SK-N-SH (cell line): ENCODE measurements at regions not wholly inside any gene's neighbourhood (a gene's known extent, or its start where the extent isn't known, plus 50 kb on each side); places are given as distances from the start of the nearest gene placed in this dataset.

Source experiments
- CTCF ChIA-PET: fragments of 300-600, 350-600 bp; formaldehyde crosslinking; extraction: SDS; loops from one replicate; lab custom pipeline; 2021; lab: Yijun Ruan, JAX
- POLR2A ChIA-PET: fragments of 350-600 bp; sonication (Branson Sonifier 250); formaldehyde crosslinking; extraction: SDS; loops from one replicate; lab custom pipeline; 2020; ENCODE audit warnings: antibody characterized with exemption, inconsistent platforms; lab: Yijun Ruan, JAX
- DNase-seq: peaks from one replicate; pipeline ENCODE4 v3.0.0; 2012
- H2AFZ ChIP-seq: fragments of 200-600 bp; sonication (generic); 2 replicates; pipeline ENCODE4 v1.8.1; 2016; ENCODE audit warnings: antibody characterized with exemption, mild to moderate bottlenecking, low read depth
- H3F3A ChIP-seq: fragments of 200-600 bp; sonication (generic); replicated peaks from 2 replicates; pipeline ENCODE3; 2016; ENCODE audit warnings: antibody characterized with exemption, mild to moderate bottlenecking; ENCODE audit not compliant: insufficient read depth
- H3K27ac ChIP-seq, 2 experiments: fragments of 200-500 bp in 1 of 2; fragments of 200-600 bp in 1 of 2; sonication (Bioruptor generic) in 1 of 2; sonication (generic), shearing (Covaris generic) in 1 of 2; 2 replicates each; pipeline versions ENCODE4 v1.5.1 to v1.6.1; 2014 to 2016; ENCODE audit warnings: low read depth in 2 of 2, inconsistent platforms in 1 of 2, low read length in 1 of 2, mild to moderate bottlenecking in 1 of 2, mixed read lengths in 1 of 2
- H3K27me3 ChIP-seq: fragments of 200-600 bp; sonication (generic), shearing (Covaris generic); 2 replicates; pipeline ENCODE4 v1.6.1; 2016; ENCODE audit warnings: mixed run types; ENCODE audit not compliant: insufficient read depth
- H3K36me3 ChIP-seq, 2 experiments: fragments of 200-500 bp in 1 of 2; fragments of 200-600 bp in 1 of 2; sonication (Bioruptor generic) in 1 of 2; sonication (generic) in 1 of 2; replicated peaks in 1 of 2; 2 replicates each; pipeline versions ENCODE3 to v1.5.1; 2014 to 2016; ENCODE audit warnings: low read length in 1 of 2, mild to moderate bottlenecking in 1 of 2; ENCODE audit not compliant: insufficient read depth in 2 of 2, control insufficient read depth in 1 of 2
- H3K4me1 ChIP-seq, 2 experiments: fragments of 200-500 bp in 1 of 2; fragments of 200-600 bp in 1 of 2; sonication (Bioruptor generic) in 1 of 2; sonication (generic), shearing (Covaris generic) in 1 of 2; 2 replicates each; pipeline versions ENCODE4 v1.5.1 to v1.6.1; 2014 to 2016; ENCODE audit warnings: low read depth in 1 of 2, low read length in 1 of 2, mixed run types in 1 of 2; ENCODE audit not compliant: insufficient read depth in 2 of 2, control insufficient read depth in 1 of 2
- H3K4me2 ChIP-seq: fragments of 200-600 bp; sonication (generic), shearing (Covaris generic); 2 replicates; pipeline ENCODE4 v1.6.1; 2017; ENCODE audit warnings: mixed run types
- H3K4me3 ChIP-seq, 2 experiments: fragments of 200-500 bp in 1 of 2; fragments of 200-600 bp in 1 of 2; sonication (Bioruptor generic) in 1 of 2; sonication (generic), shearing (Covaris generic) in 1 of 2; 2 replicates each; pipeline versions ENCODE4 v1.5.1 to v1.8.1; 2014 to 2016; ENCODE audit warnings: low read depth in 2 of 2, inconsistent platforms in 1 of 2, low read length in 1 of 2, mild to moderate bottlenecking in 1 of 2, mixed read lengths in 1 of 2, moderate library complexity in 1 of 2
- H3K79me2 ChIP-seq: fragments of 200-600 bp; sonication (generic); 2 replicates; pipeline ENCODE4 v1.8.1; 2017; ENCODE audit warnings: mild to moderate bottlenecking; ENCODE audit not compliant: insufficient read depth
- H3K9ac ChIP-seq: fragments of 200-600 bp; sonication (generic); 2 replicates; pipeline ENCODE4 v1.6.1; 2017; ENCODE audit warnings: mixed run types
- H3K9me2 ChIP-seq: fragments of 200-600 bp; sonication (generic); 2 replicates; pipeline ENCODE4 v1.6.1; 2017; ENCODE audit warnings: mixed run types
- H3K9me3 ChIP-seq: fragments of 200-600 bp; sonication (generic); 2 replicates; pipeline ENCODE4 v1.6.1; 2017; ENCODE audit warnings: mixed run types, mild to moderate bottlenecking, moderate library complexity
- H4K20me1 ChIP-seq: fragments of 200-600 bp; sonication (generic); 2 replicates; pipeline ENCODE4 v1.6.1; 2017; ENCODE audit warnings: mild to moderate bottlenecking, mixed run types; ENCODE audit not compliant: insufficient read depth
- CHD2 ChIP-seq: fragments of 150-350 bp; IDR thresholded peaks from 2 replicates; pipeline ENCODE4 v1.6.1; 2018; ENCODE audit warnings: low read length; ENCODE audit not compliant: partially characterized antibody
- CTCF ChIP-seq: fragments of 200-600 bp; sonication (generic); IDR thresholded peaks from 2 replicates; pipeline ENCODE4 v1.6.1; 2017; ENCODE audit warnings: antibody characterized with exemption, mild to moderate bottlenecking, moderate library complexity
- EP300 ChIP-seq, 2 experiments: IDR thresholded peaks; 2 replicates each; pipeline versions ENCODE4 v1.4.0 to v1.6.1; 2012; ENCODE audit warnings: borderline replicate concordance in 1 of 2, low read depth in 1 of 2, low read length in 1 of 2
- FOXJ3 ChIP-seq: sonication (generic); formaldehyde crosslinking; IDR thresholded peaks from 2 replicates; pipeline ENCODE4 v1.5.1; 2020; ENCODE audit warnings: mild to moderate bottlenecking, missing genetic modification reagents
- GABPA ChIP-seq: IDR thresholded peaks from 2 replicates; pipeline ENCODE4 v1.4.0; 2012; ENCODE audit warnings: low read depth, mild to moderate bottlenecking
- GATA2 ChIP-seq: sonication (generic); formaldehyde crosslinking; IDR thresholded peaks from 2 replicates; pipeline ENCODE4 v1.5.0; 2020; ENCODE audit warnings: mild to moderate bottlenecking, missing genetic modification reagents
- IRF3 ChIP-seq: fragments of 150-350 bp; IDR thresholded peaks from 2 replicates; pipeline ENCODE4 v1.6.1; 2016; ENCODE audit warnings: mild to moderate bottlenecking, low read depth, low read length
- JUND ChIP-seq: IDR thresholded peaks from 2 replicates; pipeline ENCODE4 v1.4.0; 2012
- MEF2A ChIP-seq: IDR thresholded peaks from 2 replicates; pipeline ENCODE4 v1.4.0; 2012; ENCODE audit warnings: low read depth, borderline replicate concordance
- MXI1 ChIP-seq: IDR thresholded peaks from 2 replicates; pipeline ENCODE4 v1.6.1; 2012; ENCODE audit warnings: mild to moderate bottlenecking, low read depth, low read length, improper control_type of control experiment
- NFIC ChIP-seq: IDR thresholded peaks from 2 replicates; pipeline ENCODE4 v1.4.0; 2012; ENCODE audit warnings: borderline replicate concordance
- NRF1 ChIP-seq: IDR thresholded peaks from 2 replicates; pipeline ENCODE4 v1.6.1; 2012; ENCODE audit warnings: low read depth, mild to moderate bottlenecking, low read length
- PBX3 ChIP-seq: IDR thresholded peaks from 2 replicates; pipeline ENCODE4; 2012
- POLR2AphosphoS5 ChIP-seq: IDR thresholded peaks from 2 replicates; pipeline ENCODE4 v1.6.1; 2012; ENCODE audit warnings: low read depth, low read length
- RFX5 ChIP-seq: IDR thresholded peaks from 2 replicates; pipeline ENCODE4 v1.6.1; 2012; ENCODE audit warnings: mild to moderate bottlenecking, improper control_type of control experiment, low read length
- RXRA ChIP-seq: IDR thresholded peaks from 2 replicates; pipeline ENCODE4 v1.4.0; 2012; ENCODE audit warnings: low read depth, mild to moderate bottlenecking, borderline replicate concordance
- SIN3A ChIP-seq: IDR thresholded peaks from 2 replicates; pipeline ENCODE4 v1.6.1; 2012; ENCODE audit warnings: low read depth, mild to moderate bottlenecking, low read length, moderate library complexity, borderline replicate concordance
- TAF1 ChIP-seq: IDR thresholded peaks from 2 replicates; pipeline ENCODE4 v1.6.1; 2012; ENCODE audit warnings: low read depth, mild to moderate bottlenecking, low read length, moderate library complexity, borderline replicate concordance
- TCF12 ChIP-seq: IDR thresholded peaks from 2 replicates; pipeline ENCODE4 v1.4.0; 2012
- TEAD4 ChIP-seq: IDR thresholded peaks from 2 replicates; pipeline ENCODE4 v1.4.0; 2012; ENCODE audit warnings: mild to moderate bottlenecking, borderline replicate concordance; ENCODE audit not compliant: insufficient read depth
- USF1 ChIP-seq: IDR thresholded peaks from 2 replicates; pipeline ENCODE4 v1.4.0; 2012; ENCODE audit warnings: low read depth, borderline replicate concordance
- YY1 ChIP-seq: IDR thresholded peaks from 2 replicates; pipeline ENCODE4 v1.4.0; 2012; ENCODE audit warnings: low read depth, mild to moderate bottlenecking
- ZBTB33 ChIP-seq: IDR thresholded peaks from 2 replicates; pipeline ENCODE4 v1.4.0; 2012; ENCODE audit warnings: low read depth, borderline replicate concordance
- WGBS: methylation state at CpG from one replicate; pipeline ENCODE4 v1.1.6; 2017; ENCODE audit warnings: low lambda C conversion rate; 5-methylcytosine and 5-hydroxymethylcytosine counted together

- Histone ChIP-seq H3K4me2 (no peak overlapping the region), H3K9ac (no peak overlapping the region), H3K4me1 (no peaks in the 10 kb centered on the region), H3K79me2 (no peaks in the 10 kb centered on the region), H3K9me3 (no peaks in the 10 kb centered on the region), H3K27ac (no peak overlapping the region), H3F3A (no peaks in the 10 kb centered on the region), H4K20me1 (no peaks in the 10 kb centered on the region), H3K36me3 (no peaks in the 10 kb centered on the region), H2AFZ (no peak overlapping the region), H3K9me2 (no peaks in the 10 kb centered on the region), H3K27me3 (no peaks in the 10 kb centered on the region), H3K4me3 (no peak overlapping the region)
- no peak for DNase-seq
- ChIA-PET POLR2A (no interaction called here), CTCF (interaction anchor here (0.8 kb wide), 1 partner anchor 446 kb away, joined by 3 read pairs; no protein-coding TSS in a partner anchor)
- TF ChIP-seq POLR2AphosphoS5: no peak
- TF ChIP-seq YY1: no peak
- no peak for TF ChIP-seq TCF12
- no peak for TF ChIP-seq NRF1
- TF ChIP-seq RFX5: no peak
- TF ChIP-seq PBX3: no peak
- no peak for TF ChIP-seq MEF2A
- TF ChIP-seq GABPA: no peak
- no peak for TF ChIP-seq CTCF
- no peak for TF ChIP-seq MXI1
- TF ChIP-seq RXRA: no peak
- TF ChIP-seq ZBTB33: no peak
- no peak for TF ChIP-seq GATA2 (CRISPR knock-in tag)
- no peak for TF ChIP-seq NFIC
- TF ChIP-seq FOXJ3 (CRISPR knock-in tag): no peak
- WGBS: 53% methylated on average over 2 of the region's 2 CpGs
These were observed 254.5 kb upstream of the MPDZ start for GRCh38 chr9:13534006-13534405.

GRCh38 chr9:13532407-13532806 is 252.9 kb upstream of the MPDZ start:
- no peak overlapping the region for H3K4me3 ChIP-seq
- no peak for DNase-seq
- H3K4me2 ChIP-seq: no peak overlapping the region
- no peaks in the 10 kb centered on the region for H3K79me2 ChIP-seq
- WGBS: 42% methylated on average over 2 of the region's 2 CpGs
- H3K4me1 ChIP-seq: no peaks in the 10 kb centered on the region
- ChIA-PET POLR2A (no interaction called here), CTCF (no interaction called here)
- no peak overlapping the region for H3K27ac ChIP-seq
- no peaks in the 10 kb centered on the region for H3K9me3 ChIP-seq
- no peaks in the 10 kb centered on the region for H4K20me1 ChIP-seq
- no peaks in the 10 kb centered on the region for H3F3A ChIP-seq
- no peak overlapping the region for H2AFZ ChIP-seq
- no peaks in the 10 kb centered on the region for H3K9me2 ChIP-seq
- no peaks in the 10 kb centered on the region for H3K27me3 ChIP-seq
- H3K9ac ChIP-seq: no peak overlapping the region
- H3K36me3 ChIP-seq: no peaks in the 10 kb centered on the region
- TF ChIP-seq MXI1 (no peak), TAF1 (no peak), IRF3 (no peak), NRF1 (no peak), USF1 (no peak), JUND (no peak), SIN3A (no peak), CHD2 (no peak), RXRA (no peak), TEAD4 (no peak), FOXJ3 (CRISPR knock-in tag) (no peak), EP300 (IDR thresholded peaks at IDR 0.05; ENCODE audit: borderline replicate concordance in 1 of 2, low read depth in 1 of 2, low read length in 1 of 2) (no peak)
